EL (cell line): ENCODE measurements at regions not wholly inside any gene's neighbourhood (a gene's known extent, or its start where the extent isn't known, plus 50 kb on each side); places are given as distances from the start of the nearest gene placed in this dataset.

ENCODE experiments used
- DNase-seq: peaks from one replicate; pipeline ENCODE4 v3.0.0-alpha.2; 2016

DNA sequence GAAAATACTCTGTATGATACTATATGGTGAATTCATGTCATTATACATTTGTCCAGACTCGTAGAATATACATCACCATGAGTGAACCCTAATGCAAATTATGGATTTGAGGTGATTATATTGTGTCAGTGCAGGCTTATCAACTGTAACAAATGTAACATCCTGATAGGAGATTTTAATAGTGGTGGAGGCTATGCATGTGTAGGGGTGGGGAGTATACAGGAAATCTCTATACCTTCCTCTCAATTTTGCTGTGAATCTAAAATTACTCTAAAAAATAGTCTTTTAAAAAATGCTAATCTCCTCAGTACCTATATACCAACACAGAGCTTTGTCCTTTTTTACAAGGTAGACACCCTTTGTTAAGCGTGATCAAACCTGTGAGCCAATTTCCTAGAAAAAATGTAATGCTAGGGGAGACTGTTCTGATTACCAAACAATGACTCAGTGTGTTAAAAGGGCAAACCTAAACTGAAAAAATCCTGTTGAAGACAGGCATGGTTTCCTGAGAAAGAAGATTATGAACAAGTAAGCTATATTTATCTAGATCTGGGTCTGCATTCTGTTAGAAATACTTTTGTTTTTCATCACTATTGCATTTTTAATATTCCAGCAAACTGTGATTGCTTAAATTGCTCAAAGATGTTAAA, 170.9 kb downstream of the DUSP6 start:
- DNase-seq, result peak; percentile 36

DNA sequence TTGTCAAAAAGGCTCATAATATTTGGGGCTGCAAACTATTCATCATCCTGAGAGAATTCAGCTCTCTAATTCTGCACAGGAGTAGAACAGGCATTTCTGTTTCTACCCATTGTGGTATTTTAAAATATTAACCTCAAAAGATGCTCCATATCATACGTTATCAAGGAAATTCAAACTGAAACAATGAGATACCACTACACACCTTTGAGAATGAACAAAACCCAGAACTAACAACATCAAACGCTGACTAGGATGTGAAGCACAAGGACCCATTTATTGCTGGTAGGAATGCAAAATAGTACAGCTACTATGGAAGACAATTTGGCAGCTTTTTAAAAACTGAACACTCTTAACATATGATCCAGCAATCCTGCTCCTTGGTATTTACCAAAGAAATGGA, 171.8 kb downstream of the DUSP6 start:
- DNase-seq, result no peak

DNA sequence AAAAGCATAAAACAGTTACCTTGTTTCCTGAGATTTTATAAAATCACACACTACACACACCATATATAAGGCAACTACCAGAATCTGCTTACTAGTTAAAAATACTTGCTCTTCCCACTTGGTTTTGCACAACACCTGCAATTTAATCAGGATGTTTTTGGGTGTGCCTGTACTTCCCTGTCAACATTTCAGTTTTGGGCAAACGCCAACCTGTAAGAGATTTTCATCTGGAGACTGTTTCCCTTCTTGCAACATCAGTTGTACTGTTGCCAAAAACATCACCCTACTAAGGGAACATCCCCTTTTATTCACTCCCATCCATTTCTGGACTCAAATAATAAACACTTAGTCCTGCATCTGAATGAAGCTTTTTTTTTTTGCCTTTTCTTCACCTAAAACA, 172.3 kb downstream of the DUSP6 start:
- peak; percentile 68 for DNase-seq

DNA sequence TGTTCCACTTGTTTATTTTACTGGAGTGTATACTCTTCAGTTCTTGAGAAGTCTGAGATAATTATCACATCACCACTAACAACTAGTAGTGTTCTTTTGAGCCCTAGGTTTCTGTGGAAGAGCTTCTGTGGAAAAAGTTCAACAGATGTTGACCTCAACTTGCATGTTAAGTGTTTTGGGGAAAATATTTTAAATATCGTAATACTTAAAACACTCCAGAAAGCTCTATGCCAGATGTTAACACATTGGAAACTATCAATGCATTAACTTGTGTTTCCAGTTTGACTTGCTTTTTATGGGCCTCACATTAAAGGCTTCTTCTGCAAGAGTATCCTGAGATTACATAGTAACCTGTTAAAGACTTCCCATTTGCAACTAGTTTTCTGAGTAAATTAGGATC, 173.1 kb downstream of the DUSP6 start:
- DNase-seq, result no peak

DNA sequence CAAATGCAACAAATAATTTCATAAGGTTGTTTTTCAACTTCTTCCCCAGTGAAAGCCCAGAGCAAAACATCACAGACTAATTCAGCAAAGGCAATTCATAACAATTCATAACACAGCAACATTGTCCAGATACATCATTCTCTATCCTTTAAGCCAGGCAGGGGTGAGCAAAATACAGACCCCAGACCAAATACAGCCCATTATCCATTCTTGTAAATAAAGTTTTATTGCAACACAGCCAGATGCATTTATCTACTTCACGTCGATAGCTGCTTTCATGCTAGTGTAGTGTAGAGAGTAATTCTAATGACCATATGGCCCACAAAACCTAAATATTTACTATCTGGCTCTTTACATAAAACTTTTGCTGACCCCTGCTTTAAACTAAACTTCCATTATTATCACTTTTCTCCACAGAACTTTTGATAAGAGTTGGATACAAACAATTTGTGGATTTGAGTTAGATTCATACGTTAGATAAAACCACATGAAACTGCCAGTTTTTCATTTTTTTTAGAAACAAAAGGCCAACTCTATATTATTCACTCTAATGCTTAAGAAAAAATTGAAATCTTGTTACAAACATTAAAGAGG, 174.4 kb downstream of the DUSP6 start:
- DNase-seq, result no peak

DNA sequence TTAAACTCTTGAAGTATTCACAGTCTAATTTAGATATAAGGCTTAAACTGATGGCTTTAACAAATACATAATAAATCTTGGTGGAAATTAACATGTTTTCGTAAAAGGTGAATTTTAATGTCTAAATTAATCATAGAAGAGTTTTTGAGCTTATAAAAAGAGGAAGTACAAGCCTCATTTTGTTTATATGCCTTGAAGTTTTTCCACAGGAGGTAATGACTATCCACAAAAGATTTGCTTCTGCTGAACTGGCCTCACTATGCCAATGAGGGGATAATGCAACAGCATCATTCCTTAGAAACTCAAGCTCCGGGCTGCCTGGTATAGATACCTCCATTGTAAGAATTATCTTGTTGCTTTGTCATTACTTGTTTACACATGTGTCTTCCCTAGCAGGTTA, 175.6 kb downstream of the DUSP6 start:
- DNase-seq, result no peak

DNA sequence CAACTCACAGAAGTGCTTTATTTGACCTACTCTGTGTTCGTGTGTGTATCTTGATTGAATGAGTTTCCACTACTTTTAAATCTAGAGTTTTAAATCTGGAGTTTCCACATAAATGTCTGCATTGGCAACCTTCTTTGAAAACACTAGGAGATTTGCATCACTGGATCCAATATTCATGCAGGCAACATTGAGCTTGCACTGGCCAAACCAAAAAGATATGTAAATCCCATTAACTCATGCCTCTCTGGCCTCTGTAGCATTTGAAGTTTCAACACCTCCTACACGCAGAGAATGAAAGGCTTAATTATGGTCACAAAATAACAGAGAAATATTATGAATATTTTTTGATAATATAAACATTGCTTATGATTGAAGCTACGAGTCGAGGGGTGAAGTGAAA, 178.6 kb downstream of the DUSP6 start:
- DNase-seq, result no peak

DNA sequence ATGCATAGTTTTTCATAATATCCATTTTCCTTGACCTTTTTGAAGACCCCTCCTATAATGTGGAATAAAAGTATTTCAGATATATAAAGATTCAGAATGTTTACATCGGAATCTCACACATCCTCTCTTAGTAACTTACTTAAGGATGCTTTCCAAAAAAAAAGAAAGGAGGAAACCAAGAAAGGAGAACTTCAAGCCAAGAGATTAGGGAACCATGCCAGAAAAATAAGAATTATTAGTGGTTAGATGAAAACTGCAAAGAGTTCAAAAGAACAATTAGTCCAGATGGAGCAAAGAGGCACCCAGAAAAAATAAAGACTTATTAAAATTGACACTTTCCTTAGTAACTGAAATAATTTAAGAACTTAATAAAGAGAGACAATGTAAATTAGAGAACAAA, 179.2 kb downstream of the DUSP6 start:
- no peak for DNase-seq

DNA sequence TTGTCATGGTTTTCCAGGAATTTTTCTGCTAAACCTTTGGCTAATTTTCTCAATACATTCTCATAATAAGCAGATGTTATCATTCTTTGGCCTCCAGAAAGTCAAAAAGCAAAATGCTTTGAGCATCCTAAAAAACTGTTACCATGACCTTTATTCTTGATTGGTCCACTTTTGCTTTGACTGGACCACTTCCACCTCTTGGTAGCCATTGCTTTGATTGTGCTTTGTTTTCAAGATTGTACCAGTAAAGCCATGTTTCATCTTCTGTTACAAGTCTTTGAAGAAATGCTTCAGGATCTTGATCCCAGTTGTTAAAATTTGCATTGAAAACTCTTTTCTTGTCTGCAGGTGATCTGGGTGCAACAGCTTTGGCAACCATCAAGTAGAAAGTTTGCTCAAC, 180.1 kb downstream of the DUSP6 start:
- DNase-seq, result no peak

DNA sequence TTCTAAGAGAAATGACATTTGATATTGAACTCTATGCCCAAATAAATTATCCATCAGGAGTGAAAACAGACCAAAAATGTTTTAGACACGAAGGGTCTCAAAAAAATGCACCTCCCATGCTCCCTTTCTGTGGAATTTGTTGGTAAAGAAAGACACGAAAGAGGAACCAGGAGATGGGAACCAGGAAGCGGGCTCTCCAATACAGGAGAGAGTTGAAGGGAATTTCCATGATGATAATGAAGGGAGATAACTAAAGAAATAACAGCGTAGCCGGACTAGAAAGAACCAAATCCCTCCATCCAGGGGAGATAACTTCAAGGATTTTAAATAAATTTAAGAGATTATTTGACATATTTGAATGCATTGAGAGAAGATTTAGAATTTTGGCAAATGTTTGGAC, 183.0 kb downstream of the DUSP6 start:
- DNase-seq, result no peak

DNA sequence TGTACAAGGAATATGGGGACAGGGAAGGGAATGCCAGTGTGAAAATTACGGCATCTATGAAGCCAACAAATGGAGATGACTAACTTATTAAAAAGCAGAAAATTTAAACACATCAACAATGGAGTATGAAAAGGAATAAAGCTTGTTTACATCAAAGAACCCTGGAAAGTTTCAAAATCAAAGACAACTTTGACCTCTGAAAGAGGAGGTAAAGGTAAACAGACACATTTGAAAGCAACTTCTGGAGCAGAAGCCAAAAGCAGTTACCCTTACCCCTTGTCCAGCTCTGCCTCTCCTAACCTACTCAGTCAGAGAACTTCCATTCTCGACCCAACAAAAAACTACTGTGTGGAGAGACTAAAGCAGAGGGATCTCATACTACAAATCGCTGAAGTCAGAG, 184.3 kb downstream of the DUSP6 start:
- DNase-seq, result no peak

DNA sequence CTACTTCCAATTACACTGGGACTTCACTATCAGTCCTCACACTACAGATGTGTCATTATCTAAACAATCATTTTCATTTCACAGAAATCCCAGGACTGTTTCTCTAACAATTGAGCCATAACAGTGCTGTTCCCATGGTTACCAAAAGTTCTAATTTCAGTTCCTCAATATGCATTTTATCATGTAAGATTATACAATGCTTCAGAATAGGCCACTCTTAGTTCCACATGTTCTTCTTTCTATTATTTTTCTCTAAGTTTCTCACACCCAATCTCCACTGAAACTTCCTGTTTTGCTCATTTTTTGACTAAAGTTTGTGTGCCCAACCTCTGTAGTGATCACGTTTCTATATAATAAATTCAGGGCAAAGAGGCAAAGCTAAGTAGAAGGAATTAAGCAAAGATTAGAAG, 185.8 kb downstream of the DUSP6 start:
- DNase-seq, result peak; percentile 24

DNA sequence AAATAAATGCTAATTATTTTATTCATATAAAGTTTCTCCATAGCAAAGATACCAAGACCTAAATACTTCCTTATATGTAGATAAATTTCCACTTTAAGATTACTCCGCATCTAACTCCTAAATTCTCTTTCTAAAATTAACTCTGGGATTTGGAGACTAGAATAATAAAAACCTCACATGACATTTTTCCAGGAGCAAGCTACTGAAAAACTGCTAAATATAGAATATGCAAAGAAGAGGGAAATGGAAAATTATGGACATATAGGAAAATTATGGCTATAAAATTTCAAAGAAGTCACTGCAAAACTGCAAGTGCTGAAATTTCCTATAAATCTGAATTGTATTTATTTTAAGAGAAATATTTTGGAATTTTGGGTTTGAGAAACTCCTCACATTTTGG, 186.2 kb downstream of the DUSP6 start:
- DNase-seq, result no peak

DNA sequence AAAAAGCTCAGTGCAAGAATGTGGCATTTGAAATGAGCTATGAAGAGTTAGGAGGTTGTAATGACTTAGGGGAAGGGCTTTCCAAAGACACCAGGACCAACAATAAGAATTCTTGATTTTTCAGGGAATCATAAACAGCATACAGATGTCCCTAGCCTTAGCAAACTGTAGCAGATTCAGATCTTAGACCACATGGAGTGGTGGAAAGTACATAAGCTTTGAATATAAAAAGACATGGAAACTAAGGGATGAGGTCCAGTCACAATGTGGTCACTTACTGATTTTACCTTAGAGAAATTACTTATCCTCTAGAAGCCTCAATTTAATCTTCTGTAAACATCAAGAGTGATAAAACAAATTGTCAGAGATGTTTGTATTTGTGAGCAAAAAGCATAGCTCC, 186.6 kb downstream of the DUSP6 start:
- DNase-seq, result no peak

DNA sequence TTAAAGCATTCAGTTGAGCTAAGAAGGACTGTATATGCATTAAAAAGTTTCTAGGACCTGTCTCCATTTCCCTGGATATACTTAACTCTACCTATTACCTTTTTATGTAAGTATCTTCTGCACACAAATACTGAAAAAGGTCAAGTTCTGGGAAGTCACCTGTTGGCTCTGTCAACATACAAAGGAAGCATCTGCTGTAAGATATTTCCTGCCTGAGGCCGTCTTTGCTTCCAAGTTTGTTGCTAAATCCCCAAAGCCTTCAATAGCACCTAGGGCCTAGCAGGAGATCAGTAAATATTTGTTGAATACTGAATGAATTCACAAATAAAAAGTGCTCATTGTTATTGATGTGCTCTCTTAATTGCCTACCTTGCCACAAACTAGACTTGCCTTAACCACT, 188.4 kb downstream of the DUSP6 start:
- no peak for DNase-seq

DNA sequence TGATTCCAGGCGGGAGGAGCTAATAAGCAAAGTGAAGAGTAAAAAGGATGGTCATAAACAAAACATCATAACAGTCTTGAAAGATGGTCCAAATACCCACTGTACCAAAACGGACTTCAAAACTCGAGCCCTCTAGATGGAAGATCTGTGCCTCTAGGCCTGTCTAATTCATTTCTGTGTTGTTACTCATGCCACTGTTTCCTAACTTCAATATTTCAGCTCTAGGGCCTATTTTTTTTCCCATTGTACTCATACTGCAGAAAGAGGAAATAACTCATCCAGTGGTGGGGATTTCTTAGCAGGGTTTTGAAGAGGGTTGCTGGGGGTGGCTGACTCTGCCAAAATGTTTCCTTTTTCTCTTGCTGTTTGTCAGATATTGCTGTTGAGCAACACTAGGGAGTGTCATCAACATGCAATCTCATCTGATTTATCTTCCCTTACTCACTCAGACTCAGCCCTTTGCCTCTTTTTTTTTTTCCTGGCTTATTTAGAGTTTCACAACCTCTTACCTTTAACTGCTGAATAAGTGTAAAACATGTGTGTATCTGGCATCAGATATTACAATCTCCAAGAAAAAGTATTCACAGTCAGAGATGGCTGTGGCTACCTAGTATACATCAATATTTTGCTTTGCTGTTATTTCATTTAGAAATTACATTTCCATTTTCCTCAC, 189.6 kb downstream of the DUSP6 start:
- DNase-seq, result peak; percentile 98

DNA sequence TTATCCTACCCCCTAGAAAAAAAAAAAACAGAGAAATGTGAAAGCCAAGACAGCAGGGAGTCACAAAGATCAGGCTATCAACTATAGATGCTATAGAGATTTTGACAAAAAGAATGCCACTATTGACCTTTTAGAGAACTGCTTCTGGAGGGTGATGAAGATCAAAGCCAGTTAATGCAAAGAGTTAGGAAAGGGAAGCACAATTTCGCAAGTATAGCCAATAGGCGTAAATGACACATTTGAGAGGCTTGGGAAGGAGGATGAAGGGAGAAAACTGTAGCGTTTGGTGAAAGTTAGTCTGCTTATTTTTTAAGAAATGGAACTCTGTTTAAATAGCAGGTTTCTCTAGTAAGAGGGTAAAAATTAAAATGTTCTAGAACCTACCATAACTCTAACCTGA, 190.7 kb downstream of the DUSP6 start:
- DNase-seq, result no peak

DNA sequence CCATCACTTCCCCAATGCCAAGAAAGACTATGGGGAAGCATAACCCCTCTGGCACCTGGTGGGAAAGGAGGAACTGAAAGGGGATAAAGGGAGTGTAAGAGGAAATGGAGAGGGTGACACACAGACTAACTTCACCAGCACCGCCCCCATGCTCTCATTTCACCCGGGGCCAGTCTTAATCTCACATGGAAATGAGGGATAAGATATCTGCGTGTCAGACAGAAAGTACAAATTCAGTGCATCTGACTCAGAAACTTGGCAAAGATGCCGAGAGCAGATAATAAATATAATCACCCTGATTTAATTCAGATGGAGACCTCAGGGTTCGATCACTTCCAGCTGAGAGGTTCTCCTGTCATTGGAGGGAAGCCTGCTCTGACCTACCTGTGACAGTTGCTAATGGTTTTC, 191.6 kb downstream of the DUSP6 start:
- peak; percentile 87 for DNase-seq

DNA sequence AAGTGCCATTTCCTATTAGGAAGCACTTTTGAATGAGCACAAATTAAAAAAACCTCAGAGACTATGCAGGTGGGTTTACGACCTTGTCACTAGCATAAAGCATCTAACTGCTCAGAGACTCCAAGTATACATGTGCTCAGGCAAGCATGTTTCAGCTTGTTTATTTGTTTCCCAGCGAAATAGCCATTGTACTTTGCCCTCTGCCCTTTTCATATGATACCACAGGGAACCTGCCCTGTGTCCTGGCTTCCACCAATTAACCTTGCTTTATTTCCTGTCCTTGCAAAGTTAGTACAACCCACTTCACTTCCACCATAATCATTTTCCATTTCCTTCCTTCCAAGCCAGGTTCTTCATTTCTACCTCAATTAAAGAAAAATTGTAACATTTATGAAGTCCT, 194.9 kb downstream of the DUSP6 start:
- no peak for DNase-seq

DNA sequence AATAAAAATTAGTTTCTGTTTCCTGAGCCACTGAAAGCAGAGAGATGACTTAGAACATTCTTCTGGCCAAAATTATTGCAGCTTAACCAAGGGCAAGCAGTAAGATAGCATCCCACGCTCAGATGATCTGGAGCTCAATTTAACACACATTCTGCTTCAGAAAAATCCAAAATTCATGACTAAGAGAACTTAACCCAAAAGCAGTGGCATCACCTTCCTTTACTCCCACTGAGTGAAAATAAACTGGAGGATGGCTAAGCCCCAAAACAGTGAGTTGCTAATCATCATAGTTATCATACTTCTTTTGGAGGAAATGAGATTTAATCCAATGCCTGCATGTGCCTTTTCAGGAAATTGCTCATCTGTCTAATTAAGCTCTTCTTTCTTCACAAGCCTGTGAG, 195.4 kb downstream of the DUSP6 start:
- DNase-seq, result peak; percentile 57

DNA sequence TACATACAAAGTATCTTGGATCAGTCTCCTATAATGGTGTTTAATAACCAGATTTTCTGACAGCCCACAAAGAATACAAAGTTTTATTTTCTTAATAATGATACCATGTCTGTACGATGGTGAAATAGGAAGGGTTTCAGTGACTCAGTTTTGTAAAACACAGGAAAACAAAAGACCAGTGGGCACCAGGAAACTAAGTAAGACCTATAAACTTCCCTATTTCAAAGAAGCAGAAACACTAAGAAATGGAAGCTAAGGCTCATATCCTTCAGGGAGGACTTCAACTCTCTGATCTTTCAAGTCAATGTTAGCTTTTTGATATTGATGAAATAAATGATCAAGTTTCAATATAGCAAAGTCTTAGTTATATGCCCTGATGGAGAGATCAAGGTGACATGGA, 196.0 kb downstream of the DUSP6 start:
- no peak for DNase-seq

DNA sequence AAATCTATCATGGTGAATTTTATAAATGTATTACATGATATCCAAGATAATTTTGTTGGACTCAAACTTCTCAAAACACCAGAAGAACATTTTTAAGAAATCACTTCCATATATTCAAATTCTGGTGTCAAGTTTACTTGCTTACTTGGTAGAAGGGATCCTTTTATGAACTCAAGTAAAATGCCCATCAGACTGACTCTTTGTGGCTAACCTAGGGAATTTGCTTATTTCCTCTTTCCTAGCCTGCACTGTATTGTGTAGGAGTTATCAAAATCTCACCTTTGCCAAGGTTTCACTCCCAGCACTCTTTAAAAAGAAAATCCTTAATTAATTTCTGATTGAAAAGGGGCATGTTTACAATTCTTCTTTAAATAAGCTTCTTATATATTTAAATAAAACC, 196.5 kb downstream of the DUSP6 start:
- DNase-seq, result no peak

DNA sequence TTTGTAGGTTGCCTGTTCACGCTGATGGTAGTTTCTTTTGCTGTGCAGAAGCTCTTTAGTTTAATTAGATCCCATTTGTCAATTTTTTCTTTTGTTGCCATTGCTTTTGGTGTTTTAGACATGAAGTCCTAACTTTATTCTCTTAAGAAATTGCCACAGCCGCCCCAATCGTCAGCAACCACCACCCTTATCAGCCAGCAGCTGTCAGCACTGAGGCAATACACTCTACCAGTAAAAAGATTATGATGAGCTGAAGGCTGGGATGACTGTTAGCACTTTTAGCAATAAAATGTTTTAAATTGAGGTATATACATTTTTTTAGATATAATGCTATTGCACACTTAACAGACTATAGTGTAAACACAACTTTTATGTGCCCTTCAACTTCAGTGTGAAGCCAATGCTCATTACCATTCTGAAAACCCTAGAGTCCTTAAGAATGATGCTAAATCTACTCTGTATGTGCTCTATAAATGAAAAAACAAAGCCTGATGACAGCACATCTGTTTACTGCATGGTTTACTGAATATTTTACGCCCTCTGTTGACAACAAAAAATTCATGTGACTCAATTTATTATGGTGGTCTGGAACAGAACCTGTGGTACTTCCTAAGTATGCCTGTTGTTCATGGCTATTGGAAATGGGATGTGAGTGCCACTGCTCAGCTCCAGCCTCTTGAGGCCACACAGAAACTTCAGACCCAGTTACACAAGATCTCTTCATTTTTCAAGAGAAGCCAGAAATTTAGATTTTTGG, 197.4 kb downstream of the DUSP6 start:
- DNase-seq, result no peak

DNA sequence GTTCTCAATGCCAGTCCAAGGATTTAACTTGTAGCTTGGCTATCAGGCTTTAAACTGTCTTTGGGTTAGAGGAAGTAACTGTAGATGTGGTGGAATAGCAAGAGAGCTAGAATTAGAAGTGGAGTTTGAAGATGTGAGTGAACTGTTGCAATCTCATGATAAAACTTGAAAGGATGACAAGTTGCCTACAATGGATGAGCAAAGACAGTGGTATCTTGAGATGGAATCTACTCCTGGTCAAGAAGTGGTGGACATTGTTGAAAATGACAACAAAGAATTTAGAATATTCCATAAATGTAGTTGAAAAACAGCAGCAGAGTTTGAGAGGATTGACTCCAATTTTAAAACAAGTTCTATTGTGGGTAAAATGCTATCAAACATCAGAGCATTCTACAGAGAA, 199.0 kb downstream of the DUSP6 start:
- DNase-seq, result no peak
